Activated T-cell treated with anti-CD3 and anti-CD28 coated beads for 4 hours (primary cell): ENCODE measurements at regions not wholly inside any gene's neighbourhood (a gene's known extent, or its start where the extent isn't known, plus 50 kb on each side); places are given as distances from the start of the nearest gene placed in this dataset.

Experiments used
- DNase-seq: peaks from one replicate; pipeline ENCODE4 v3.0.0-alpha.2; 2020

DNA sequence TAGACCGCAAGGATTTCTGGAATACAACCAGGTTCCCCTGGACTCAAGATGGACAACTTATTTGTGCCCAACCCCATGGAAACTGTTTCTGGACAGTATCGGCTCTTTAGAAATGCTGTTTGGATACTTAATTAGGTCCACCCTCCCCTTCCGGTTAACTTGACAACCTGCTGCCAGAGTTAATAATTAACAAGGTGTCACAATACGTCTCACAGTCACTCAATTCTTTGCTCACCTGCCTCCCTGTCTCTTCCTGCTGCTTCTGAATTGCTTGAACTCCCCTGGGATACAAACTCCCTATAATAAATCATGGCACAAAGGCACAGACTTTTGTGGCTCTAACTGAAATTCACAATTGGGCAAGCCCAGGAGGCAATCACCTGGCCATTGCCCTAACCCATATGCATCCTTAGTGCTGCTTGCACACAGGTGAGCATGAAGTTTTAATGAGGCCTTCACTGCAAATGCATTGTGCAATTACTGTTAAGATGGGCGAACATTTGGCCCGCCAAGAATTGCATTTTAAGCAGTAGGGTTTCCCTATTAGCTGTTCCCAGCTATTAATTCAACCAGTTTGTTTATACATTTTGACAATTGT, 504.4 kb upstream of the NOX3 start:
- DNase-seq = no peak

DNA sequence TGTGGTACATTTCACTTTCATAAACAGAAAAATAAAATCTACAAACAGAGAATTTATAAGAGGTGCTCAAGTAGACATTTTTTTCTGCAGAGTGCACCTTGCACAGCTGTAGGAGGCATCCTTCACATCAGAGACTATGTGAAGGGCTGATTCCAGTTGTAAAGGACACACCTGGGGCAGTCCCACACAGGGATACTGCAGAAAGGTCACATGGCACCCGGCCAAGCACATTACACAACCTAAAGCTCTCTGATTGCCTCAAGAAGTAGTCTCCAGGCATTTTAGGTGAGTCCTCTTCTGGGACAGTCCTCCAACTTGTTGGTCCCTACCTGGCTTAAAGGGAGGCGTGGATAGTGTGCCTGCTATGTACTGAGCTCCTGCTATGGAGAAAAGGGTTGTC, 502.9 kb upstream of the NOX3 start:
- DNase-seq = no peak

DNA sequence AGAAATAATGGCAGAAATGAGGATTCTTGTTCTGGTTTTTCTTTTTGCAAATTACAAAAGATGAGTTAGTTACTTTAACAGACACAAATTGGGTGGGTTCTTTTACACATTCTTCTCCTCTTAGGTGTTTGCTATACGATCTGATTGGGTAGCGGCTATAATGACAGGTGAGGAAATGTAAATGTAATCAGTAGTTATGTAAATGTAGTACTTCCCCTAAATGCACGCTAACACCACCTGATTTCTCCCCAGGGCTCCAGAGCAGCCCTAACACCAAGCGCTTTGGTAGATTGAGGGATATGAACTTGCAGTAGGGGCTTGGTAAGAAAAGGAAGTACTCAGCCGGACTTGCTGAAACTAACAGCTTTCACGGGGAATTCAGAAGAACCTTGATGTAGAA, 499.4 kb upstream of the NOX3 start:
- DNase-seq = no peak

DNA sequence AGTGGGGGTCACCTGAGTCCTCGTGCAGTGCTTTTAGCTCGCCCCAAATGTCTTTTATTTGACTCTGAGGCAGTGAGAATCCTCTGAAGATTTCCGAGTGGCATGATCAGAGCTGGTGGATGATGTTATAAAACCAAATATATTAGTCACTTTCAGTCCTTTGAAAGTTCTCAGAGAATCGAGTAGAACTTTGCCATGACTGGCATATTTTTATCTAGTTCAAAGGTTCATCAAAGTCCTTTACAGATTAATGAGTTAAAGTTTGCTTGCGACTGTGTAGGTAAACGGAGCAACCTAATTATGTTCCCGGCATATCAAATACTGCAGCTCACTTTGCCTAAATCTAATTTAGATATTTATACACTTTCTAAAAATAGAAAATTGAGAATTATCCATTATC, 498.5 kb upstream of the NOX3 start:
- no peak for DNase-seq

DNA sequence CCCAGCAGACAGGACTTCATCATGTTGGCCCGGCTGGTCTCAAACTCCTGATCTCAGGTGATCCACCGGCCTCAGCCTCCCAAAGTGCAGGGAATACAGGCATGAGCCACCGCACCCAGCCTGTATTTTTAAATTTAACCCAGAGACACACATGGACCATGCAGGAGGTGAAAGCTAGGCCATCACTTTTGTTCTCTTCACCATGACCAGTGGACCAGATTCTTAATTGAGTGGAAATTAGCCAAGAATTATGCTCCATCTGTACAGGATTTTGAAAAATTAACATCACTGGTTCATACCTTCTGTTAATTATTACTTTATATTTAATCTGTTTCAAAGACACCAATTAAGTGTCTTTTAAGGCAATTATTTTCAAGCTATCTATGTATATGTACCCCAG, 493.6 kb upstream of the NOX3 start:
- no peak for DNase-seq

DNA sequence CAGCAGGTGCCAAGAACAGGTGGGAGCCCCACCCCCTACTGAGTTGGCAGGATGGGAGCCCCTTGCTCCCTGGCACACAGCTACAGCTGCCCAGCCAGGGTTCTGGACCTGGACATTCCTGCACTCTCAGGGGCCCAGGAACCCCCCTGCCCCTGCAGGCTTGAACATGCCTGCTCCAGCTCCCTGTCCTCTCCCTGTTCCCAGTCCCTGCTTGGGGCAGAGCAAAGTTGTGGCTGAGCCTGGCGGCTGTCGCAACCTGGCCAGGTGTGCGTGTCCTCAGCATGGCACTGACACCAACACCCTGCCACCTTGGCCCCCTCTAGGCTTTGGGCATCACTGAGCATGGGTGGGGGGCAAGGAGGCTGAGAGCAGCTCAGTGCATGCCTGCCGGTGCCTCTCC, 491.2 kb upstream of the NOX3 start:
- DNase-seq = no peak

DNA sequence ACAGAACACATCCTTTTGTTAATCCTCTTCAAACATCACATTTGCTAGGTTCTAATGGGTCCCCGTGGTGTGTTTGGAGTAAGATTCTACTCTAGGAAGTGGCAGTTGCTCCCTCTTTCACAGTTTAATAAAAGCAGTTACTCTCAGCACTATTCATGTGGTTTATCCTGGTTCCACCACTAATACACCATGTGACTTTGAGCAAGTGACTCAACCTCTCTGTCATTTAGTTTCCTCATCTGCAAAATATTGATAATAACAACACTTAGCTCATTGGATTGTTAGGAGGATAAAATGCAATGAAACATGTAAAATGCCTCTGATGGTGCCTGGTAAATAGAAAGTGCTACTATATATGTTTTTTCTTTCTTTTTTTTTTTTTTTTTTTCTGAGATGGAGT, 488.0 kb upstream of the NOX3 start:
- DNase-seq = no peak

DNA sequence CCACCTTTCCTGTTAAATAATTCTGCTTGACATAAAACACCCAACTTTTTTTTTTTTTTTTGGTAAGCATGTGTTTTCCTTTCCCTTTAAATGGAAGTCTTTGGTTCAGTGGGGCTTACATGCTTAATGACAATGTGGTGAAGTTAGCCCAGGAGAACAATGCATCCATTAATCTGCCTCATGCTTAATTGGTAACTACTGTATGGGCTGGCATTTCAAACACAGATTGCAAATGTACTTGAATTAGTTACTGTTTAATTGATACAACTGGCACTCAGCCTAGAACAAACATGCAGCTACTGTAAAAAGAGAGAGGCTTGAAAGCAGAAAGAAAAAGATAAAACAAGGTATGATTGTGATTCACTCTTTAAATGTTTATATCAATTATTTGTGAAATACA, 483.6 kb upstream of the NOX3 start:
- DNase-seq = no peak

DNA sequence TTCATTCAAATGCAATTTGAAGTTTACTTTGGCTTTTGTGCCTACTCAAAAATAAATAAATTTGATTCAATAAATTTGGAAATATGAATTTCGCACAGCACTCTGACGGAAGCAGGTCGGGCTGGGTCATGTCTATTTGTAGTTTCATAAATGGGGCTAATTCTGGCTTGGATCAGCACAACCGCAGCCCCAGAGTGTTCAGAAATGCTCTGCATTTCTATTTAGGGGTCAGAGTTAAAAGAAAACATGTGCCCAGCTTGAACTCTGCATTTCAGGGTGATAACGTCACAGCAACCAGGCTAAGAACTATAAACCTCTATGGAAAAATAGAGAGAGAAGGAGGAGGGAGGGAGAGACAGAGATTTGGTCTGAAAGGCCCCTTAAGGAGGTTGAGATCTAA, 480.9 kb upstream of the NOX3 start:
- DNase-seq = no peak

DNA sequence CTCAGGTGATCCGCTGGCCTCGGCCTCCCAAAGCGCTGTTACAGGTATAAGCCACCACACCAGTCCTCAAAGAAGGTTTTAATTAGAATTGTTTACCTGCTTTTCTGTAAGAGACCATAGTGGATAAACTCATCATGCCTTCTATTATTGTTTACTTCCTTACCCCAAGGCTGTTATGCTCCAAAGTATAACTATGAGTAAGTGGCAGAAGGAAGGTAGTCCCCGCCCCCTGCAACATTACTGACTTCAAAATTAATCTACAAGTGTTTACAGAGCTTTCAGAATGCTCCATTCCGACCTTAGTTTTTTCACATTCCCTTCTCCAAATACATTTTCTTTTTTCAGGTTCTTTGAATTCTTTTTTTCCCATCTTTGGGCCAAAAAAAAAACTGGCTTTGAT, 480.5 kb upstream of the NOX3 start:
- DNase-seq = no peak

DNA sequence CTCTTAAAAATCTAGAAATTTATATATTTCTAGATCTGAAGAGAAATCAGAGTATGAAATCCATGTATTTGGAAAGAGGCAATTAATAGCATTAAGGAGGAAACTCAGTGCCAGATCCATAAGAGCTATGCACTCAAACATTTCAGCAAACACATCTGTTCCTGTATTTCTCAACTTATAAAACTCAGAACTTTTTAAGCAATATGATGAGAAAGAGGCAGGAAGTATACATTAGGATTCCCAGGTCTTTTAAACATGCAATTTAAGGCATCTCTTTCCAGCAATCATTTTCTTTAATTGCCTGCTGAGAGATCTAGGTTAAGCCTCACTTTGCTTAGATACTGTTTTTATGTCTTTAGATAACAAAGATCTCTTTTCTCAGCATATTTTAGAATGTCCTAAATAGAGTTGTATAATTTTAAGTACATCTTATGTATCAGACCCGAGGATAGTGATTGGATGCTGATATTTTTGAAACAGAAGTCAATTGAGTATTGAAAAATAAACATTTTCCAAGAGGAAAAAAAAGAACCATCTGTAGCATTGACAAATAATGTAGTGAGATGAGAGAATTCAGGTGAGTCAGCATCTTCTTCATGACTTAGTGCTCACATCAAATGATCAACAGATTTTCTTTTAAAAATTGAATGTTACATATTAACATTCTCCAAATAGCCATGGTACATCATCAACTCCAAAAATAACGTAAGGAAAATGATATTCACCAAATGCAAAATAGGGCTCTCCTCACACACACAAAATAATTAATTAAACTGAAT, 461.4 kb upstream of the NOX3 start:
- DNase-seq = no peak

DNA sequence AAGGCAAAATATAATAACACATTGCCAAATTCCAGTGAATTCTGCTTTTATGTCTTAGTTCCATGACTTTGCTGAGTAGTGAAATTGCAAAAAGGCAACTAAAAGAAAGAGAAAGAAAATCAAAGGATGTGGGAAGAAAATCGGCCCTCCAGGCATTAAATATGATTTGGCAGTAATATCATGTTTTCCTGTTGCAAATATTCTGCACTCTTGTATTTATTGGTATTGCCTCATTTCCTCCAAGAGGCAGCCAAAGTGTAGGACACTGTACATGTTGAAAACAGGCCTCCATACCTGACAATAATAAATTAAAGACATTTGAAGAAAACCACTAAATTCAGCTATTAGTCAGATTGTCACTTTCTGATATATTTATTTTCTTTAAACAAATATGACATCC, 460.0 kb upstream of the NOX3 start:
- DNase-seq = no peak

DNA sequence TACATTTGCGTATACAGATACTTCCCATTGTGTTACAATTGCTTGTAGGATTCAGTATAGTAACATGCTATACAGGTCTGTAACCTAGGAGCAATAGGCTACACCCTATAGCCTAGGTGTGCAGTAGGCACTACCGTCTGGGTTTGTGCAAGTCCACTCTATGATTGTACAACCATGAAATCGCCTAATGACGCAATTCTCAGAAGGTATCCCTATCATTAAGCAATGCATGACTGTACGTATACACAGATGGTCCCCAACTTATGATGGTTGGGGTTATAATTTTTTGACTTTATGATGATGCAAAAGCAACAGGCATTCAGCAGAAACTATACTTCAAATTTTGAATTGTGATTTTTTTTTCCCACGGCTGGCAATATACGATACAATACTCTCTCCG, 458.2 kb upstream of the NOX3 start:
- DNase-seq = no peak

DNA sequence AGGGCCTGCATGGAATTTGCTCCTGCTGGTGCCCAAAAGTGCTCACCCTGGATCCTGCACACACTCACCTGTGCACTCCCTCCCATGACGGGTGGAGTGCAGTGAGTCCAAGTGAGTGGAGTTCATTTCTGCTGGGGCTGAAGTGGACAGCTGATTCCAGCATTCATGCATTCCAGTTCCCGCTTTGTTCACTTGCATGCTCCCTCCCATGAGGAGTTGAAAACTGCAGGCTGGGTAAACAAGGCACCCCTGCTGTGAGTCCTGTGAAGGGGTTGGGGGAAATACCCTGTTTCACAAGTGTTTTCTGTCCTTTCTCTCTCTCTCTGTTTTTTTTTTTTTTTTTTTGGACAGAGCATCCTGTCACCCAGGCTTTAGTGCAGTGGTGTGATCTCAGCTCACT, 454.1 kb upstream of the NOX3 start:
- DNase-seq = no peak

DNA sequence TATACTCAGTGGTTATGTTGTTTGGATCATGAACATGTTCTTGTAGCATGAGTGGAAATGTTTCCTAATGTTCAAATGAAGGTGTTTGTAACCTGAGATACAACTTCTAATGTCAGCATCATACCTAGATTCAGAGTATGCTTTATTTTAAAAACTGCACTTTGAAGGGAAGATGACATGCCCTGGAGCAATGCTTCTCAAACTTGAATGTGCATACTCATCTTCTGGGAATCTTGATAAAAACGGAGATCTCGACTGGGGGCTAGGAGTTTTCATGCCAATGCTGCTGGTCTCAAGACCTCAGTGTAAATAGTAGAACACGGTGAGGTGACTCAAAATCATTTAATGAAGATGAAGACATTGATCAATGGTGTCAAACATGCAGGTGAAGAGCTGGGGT, 440.0 kb upstream of the NOX3 start:
- no peak for DNase-seq

DNA sequence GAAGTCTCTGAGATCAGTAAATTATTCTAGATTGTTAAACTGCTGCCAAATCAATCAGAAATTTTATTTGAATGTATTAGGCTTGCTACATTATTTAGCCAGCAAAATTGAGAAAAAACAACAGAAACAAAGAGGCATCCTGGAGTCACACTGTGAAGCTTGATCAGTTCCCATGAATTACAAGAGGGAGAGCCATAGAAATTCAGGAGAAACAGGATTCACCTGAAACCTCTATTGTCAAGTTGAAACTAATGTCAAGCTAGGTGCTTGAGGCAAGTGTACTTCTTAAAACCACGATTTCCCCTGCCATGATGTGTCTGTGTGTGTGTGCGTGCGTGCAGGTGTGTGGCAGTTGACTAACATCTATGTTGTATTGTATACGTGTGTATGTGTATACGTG, 439.1 kb upstream of the NOX3 start:
- no peak for DNase-seq

DNA sequence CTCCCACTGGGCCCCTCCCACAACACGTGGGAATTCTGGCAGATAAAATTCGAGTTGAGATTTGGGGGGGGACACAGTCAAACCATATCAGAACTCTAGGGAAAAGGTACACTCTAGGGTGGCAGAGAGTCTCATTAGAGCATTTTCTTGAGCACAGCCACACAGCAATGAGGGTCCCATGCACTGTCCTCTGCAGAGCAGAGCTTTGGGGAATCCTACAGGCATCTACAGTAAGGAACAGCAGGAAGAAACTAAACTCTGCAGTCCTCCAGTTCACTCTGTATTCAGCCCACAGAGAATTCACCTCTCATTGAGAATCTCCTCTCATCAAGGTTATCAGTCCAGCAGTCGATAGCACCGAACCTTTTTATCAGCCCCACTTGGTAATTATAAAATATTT, 438.6 kb upstream of the NOX3 start:
- DNase-seq = no peak

DNA sequence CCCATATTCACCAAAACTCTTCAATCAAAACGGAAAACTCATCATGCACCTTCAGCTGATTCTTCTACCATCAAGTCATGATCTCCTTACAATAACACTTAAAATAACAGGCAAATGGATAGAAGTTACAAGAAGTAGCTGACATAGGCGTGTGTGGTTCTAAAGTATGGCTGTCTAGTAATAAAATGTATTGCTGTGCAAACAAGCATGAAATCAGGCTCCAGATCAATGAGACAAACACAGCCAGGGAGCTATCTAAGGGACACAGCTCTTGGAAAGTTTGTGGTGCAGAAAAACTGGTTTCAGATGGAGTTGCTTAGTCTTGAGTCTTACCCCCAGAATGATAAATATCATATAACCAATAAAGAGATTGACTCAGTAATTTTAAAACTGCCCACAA, 434.8 kb upstream of the NOX3 start:
- DNase-seq = no peak

DNA sequence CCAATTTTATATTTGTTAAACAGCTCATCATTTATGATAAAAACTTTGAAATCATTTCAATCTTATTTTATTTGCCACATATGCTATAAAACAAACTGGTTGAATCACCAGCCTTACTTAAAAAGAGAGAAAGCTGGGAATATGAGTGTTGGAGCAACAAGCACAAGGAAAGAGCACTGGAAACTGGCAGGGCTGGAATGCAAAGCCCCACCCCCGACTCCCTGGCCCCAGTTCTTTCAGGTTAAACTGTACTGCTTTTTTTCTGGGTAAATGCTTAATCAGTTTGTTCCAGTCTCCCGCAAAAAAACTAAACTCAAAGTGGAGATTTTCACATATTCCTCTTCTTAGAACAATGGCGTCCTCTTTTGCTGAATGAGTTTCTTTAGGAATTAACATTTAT, 433.8 kb upstream of the NOX3 start:
- no peak for DNase-seq

DNA sequence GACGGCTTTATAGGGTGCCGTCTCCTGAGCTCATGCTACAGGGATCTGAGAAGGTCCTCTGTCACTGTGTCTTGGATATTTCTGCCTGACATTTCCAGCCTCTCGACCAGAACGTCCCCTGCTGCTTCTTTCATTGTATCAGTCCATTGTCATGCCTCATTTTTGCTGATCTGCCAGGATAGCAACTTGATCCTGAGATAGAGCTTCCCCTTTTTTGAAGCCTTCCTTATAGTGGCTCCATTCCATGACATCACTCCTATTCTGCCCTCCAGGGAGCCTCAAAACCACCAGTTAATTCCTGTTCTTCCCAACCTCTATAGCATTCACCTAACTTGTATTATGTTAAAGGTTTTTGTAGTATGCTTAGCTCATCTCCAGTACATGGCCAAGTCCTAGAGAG, 431.8 kb upstream of the NOX3 start:
- no peak for DNase-seq

DNA sequence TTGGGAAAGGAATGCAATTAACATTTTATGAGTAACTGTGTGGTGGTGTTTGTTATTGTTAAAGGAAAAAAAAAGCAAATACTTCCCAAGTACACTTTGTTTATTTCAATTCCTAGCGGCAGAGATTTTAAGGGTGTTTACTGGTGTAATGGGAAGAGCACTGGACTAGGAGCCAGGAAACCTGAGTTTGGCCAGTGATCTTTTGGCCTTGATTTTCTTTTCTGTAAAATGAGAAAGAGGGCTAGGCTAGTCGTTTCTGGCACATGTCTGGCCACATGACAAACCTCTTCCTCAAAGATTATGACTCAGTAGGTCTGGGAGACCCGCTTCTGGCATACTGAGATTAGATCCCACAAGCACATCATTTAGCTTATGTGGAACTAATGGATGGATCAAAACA, 428.1 kb upstream of the NOX3 start:
- DNase-seq = no peak

DNA sequence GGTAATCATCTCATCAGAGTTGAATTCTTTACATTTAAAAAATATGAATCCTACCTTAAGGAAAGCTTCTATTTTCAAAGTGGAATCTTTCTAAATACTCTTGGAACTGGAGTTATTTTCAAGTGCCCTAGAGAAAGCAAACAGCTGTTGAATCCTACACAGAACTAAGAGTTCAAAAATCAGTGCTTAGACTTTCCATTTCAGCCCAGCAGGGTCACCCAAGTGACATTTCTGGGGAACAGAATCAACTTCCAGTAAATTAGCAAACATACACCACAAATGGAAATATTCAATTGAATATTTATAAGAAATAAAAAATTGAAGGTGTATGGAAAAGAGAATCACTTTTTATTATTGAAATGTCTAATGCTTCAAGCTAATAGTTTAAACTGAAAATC, 427.7 kb upstream of the NOX3 start:
- DNase-seq = no peak

DNA sequence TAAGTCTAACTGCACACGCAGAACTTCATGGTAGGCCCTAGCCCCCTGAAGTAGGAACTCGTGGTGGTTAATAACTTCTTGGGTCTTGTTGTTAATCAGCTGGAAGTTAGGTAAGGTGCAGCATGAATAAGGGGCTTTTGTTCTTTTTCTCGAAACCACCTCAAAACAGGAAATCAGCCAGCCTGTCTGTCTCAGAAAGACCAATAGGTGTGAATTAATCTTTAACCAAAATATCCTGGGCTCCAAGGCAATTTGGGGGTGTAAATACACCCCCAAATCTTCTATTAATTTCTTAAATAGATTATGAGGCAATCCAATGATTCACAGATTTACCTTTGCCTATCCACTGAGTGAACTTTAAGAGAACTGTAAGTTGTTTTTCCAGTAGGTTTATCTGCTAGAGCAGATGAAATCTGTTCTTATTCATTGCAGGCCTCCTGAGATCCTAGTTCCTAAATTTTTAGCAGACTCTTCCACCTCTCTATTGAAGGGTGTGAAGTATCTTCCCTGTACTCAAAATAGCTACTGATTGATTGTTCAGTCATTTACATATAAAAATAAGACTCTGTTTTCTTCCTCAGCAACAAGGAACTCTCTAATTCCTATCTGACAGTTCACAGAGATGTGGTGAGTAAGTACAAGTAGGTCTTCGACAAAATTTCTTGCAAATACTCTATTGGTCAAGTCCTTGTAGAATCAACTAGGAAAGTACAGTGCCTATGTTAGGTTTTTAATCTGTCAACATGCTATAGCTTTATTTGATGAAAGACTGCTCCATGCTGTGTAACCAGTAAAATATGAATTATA, 427.1 kb upstream of the NOX3 start:
- DNase-seq = no peak

DNA sequence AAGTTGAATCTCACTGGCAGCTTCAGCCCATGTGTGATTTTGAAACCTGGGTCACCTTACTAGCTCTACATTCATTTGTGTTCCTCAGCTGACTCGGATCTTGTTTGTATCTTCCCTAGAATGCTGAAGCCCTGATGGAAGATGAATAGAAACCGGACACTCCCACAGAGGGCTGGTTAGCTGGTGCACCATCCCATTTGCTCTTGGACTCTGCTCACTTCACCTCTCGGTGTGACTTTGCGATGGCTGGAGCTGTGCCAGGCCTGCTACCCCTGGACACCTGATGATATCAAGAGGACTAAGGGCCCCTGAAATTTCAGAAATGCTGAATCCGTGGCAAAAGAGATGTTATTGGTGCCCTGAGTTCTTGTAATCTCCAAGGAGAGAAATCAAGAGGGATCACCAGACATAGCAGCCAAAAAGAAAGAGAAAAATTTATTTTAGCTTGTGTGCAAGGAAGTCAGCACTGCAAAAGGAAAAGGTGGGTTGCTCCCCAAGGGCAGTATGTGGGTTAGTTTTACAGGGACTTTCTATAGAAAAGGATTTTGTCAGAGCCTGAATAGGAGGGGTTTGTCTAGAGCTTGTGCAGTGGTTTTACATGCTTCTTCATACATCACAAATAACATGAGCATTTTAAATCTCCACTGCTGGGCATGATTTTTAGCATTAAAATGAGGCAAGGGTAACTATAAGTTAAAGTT, 426.3 kb upstream of the NOX3 start:
- DNase-seq = no peak
